ENCODE measurements at regions not wholly inside any gene's neighbourhood (a gene's known extent, or its start where the extent isn't known, plus 50 kb on each side); places are given as distances from the start of the nearest gene placed in this dataset.

DNA sequence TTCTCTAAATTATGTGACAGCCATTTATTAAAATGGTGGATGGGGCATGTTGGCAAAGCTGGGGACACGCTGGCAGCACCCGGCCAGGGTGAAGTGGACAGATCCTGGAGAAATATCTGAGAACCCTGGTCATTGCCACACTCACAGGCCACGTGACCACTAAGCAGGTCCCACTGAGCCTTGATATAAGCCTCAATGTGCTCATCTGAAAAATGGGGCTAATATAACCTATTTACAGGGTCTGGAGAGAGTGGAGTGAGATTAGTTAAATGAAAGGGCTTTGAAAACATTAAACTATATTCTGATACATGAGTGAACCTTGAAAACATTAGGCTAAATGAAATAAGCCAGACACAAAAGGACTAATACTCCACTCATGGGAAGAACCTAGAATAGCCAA, 108.9 kb downstream of the RBFOX3 start:
- DNase-seq (ENCODE audit: low read depth in 2 of 2), result no peak

DNA sequence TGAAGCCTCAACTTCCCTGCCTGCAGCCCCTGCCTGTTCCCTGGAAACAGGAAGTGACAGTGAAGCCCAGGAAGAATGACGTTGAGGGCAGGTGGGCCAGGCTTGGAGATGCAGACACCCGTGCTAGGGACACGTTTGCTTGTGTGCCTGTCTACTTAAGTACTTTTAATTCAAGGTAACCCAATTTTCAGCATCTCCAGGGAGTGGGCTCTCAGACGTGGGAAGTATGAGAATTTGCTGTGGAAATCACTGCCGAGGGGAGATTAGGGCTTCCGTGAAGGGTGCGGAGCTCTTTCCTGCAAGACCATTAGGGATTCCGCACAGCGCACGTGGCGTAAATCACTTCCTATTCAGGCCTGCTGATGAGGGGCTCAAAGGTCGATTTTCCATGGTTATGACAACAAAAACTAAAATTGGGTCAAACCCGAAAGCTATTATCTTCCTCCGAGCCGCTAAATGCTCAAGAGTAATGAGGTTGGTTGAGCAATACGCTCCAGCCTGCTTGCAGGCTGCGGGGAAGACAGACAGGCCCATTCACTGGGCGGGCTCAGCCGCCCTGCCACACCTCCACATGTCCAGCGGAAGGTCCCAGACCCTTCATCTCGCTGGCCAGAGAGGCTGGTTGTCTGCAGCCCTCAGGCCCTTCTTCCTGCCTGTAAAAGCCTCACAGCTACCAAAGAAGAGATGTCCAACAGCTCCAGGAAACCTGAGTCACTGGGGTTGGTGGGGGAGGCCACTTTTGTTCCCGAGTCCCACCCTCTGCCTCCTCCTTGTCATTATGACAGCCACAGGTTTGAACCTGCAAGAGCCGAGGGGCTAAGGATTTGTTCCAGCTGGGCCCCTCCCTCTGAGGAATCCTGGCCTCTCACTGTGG, 109.9 kb downstream of the RBFOX3 start:
- DNase-seq (ENCODE audit: low read depth in 2 of 2), result no peak

DNA sequence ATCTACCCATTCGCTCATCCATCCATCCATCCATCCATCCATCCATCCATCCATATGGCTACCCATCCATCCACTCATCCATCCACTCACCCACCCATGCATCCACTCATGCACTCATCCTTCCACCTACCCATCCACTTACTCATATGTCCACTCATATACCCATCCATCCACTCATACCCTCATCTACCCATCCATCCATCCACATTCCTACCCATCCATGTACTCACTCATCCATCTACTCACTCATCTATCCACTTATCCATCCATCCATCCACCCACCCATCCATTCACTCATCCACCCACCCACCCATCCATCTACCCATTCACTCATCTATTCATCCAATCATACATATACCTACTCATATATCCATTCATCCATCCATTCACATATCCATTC, 112.0 kb downstream of the RBFOX3 start:
- DNase-seq (ENCODE audit: low read depth in 2 of 2), result no peak

DNA sequence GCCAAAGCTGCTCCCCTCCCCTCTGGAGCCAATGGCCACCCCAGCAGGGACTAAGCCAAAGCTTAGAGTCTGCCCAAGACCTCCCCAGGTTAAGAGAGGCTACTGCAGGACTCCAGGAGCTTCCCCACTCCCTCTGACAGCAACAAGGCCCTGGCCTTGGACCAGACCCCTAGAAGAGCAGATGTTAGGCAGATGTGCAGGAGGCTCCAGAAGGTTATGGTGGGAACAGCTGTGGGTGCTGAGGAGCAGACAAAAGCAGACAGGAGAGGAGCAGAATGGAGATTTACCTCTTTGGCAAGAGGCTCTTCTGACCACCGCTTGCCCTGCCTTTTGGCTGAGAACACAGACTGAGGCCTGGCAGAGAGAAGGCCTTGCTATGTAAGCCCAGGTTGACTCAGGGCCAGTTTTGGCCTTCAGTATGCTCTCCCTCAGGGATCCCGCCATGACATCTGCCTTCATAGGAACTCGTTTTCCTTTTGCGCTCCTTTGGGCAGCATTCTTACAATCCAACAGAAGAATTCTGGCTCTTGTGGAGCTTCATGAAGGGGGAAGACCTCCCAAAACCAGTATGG, 113.0 kb downstream of the RBFOX3 start:
- DNase-seq (ENCODE audit: low read depth in 2 of 2), result no peak

DNA sequence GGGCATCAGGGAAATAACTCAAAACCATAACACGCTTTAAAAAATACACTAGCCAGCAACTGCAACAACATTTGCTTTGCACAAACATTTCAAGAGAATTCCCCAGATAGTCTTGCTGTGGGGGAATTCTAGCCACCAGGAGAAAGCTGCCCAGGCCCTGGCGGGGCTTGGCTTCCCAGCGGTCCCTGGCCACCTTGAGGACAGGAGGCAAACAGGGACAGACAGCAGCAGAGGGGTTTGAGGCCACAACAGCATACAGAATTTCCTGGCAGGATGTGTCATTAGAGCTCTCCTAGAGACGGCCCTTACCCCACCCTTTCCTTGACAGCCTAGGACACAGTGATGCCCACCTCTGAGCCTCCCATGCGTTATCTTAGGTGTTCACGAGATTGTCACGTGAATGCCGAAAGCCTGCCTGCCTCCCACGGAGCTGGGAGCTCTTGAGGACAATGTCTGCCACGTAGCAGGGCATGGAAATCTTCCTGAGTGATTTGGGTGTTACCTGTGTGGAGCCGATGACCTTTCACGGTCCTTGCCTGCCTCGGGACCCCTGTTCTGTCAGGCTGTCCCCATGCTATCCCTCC, 114.3 kb downstream of the RBFOX3 start:
- no peak for DNase-seq (ENCODE audit: low read depth in 2 of 2)

DNA sequence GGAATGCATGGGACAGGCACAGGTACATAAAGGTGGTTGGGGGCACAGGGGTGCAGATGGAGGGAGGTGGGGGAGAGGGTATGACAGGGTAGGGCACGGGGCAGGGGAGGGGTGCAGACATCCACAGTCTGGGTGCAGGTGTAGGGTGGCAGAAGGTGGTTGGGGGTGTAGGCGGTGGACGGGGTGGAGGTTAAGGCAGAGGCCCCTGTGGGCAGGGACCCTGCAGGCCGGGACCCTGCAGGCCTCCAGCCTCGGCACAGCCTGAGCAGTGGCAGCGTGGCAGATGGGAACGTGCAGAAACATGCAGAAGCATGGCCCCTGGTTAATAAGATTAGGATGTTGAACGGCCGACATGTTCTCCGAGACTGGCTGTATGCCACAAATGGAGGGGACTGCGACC, 115.2 kb downstream of the RBFOX3 start:
- DNase-seq (ENCODE audit: low read depth in 2 of 2), result no peak

DNA sequence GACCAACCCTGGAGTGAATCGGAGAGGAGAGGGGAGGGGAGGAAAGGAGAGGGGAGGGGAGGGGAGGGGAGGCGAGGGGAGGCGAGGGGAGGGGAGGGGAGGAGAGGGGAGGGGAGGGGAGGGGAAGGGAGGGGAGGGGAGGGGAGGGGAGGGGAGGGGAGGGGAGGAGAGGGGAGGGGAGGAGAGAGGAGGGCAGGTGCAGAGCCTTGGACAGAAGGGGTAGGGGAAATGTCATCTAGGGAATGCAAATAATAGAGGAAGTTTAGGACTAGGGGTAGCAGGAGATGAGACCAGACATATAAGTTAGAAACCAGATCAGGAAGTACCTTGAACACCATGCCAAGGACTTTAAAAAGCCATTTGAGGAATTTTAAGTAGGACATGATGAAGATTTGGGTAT, 119.8 kb downstream of the RBFOX3 start:
- DNase-seq (ENCODE audit: low read depth in 2 of 2), result no peak

DNA sequence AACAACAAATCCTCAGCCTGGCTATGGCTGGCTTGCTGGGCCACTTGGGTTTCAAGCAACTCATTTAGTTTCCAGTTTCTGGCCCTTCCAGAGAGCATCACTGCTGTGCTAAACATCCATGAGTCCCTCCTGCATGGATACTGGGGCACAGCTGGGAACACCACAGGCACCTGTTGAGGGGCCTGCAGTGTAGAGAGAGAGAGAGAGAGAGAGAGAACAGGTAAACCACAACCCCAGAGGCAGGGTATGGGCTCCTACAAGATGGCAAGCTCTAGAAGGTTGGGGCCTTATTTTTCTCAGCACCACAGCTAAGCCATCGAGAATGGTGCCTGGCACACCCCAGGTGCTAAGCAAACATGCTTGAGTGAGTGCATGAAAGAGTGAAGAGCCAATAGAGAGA, 120.3 kb downstream of the RBFOX3 start:
- no peak for DNase-seq (ENCODE audit: low read depth in 2 of 2)

DNA sequence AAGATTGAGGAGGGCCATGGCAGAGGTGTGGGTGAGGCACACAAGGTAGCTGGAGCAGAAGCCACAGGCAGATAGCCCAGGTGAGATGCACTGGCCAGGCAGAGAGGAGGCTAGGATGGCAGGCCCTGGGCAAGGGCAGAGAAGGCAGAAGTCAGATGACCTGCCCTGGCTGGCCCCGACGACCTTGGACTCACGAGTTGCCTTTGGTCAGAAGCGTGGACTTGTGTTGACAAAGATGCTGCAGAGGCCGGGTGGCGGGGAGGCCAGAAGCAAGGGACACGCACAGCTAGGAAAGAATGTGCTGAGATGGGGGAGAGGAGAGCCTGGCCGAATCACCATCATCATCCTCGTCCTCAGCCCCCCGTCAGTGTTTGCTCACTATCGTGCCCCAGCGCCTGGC, 123.7 kb downstream of the RBFOX3 start:
- no peak for DNase-seq (ENCODE audit: low read depth in 2 of 2)

DNA sequence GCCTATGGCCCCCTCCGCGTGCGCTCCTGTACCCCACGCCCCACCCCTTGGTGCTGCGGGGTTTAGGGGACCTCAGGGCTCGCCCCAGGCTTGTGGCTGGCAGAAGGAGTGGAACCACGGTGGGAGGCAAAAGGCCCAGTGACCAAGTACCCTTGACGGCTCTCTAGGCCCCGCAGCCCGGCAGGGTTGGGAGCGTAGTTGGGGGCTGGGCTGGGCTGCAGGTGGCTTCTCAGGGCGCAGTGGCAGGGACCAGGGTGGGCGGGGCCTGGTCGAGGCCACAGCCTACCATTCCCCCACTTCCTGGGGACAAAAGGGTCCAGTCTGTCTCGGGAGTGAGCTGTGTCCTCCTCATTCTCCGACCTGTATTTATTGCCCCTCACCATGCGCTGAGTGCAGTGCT, 124.9 kb downstream of the RBFOX3 start:
- DNase-seq (ENCODE audit: low read depth in 2 of 2), result no peak

DNA sequence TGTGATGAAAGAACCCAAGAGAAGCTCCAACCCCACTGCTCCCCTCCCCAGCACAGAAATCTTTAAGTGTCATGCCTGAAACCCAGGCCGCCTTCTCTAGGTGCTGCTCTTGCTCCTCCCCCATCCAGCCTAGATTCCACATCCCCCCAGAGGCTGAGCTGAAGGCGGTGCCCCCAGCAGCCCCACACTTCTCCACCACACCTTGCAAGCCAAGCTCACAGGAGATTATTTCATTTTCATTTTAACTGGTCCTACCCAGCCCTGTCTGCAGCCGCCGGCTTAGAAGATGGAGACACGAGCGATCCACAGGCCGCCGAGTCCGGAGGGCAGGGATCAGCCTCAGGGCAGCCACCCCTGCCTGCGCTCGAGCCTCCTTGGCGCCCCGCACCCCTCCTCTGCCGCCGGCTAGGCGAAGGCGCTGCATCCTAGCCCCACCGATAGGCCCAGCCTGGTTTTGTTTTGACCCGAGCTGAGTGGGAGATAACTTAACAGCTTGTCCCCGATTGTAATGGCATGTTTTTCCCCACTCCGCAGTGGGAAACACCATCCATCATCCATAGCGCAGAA, 125.3 kb downstream of the RBFOX3 start:
- DNase-seq (ENCODE audit: low read depth in 2 of 2), result no peak

DNA sequence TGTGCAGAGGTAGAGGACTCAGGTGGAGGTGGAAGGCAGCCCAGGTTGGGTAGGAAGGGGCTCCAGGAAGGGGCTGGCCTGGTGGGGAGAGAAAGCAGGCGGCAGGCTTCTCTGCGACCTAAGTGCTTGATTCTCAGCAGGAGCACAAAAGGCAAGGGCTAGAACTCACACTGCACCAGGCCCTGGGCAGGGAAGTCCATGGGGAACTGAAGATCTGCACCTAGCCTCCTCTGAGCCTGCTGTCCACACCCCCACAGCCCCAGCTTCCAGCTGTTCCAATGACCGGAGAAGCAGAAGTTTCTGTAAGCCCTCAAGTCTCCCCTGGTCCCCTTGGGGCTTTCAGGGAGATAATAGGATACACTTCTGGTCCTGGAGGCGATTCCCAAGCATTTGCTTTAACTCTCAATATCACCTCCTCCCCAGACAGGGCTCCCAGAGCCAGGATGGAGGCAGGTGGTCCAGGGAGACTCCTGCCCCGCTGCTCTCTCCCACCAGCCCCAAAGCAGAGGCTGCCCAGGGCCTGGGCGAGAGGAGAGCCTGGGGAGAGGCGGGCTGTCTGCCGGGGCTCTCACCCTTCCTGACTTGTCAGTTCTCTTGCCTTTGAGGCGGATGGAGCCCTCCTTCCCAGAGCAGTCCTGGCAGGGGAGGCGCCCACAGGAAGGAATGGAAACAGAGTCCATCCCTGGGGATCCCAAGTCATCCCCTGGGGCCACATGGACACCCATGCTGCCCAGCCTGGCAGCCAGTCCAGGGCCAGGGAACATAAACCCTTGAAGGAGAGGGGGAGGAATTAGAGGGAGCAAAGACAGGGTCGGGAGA, 126.0 kb downstream of the RBFOX3 start:
- no peak for DNase-seq (ENCODE audit: low read depth in 2 of 2)

DNA sequence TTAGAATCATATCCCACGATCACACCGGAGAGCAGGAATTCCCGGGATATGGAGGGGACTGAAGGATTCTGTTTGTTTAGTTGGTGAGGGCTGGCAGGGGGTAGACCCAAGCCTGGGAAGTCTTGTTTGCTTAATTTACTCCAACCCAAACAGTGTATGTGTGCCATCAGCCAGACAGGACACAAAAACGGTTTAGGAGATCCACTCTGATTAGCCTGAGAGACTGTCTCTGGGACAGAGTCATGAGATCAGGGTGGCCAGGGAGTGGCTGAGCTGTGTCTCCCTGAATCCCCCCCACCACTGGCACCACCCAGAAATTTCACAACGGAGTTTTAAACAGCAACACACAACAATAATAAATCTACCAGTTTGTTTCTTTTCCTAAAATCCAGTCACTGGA, 127.0 kb downstream of the RBFOX3 start:
- no peak for DNase-seq (ENCODE audit: low read depth in 2 of 2)

DNA sequence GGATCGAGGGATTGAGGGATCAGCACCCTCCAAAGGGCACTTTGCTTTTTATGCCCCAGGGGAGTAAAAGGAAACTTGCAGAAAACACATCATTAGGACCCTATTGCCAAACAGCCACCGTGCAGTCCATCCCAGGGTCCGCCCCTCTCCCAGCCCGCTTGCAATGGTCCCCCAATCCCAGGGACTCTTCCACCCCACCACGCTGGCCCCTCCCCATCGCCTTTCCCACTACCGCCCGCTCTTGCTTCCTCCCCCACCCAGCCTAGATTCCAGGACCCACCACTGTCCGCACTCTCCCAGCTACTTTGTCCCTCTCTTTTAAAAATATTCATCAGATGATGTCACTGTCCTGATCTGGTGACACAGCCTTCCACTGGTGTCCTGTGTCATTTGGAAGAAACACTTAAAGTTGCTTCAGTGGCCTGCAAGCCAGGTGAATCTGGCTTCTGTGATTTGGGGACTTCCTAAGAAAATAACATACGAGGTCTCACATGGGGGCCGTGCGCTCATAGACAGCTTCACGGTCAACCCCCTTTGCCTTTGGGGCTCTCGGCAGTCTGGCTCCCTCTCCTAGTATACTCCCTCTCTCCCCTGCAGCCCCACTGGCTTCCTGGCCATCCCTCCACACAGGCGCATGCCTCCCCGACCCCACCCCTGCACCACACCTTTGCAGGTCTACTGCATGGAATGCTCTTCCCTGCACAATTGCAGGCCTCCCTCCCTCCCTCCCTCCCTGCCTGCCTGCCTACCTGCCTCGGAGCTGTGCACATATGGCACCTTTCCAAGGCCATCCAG, 127.9 kb downstream of the RBFOX3 start:
- no peak for DNase-seq (ENCODE audit: low read depth in 2 of 2)

DNA sequence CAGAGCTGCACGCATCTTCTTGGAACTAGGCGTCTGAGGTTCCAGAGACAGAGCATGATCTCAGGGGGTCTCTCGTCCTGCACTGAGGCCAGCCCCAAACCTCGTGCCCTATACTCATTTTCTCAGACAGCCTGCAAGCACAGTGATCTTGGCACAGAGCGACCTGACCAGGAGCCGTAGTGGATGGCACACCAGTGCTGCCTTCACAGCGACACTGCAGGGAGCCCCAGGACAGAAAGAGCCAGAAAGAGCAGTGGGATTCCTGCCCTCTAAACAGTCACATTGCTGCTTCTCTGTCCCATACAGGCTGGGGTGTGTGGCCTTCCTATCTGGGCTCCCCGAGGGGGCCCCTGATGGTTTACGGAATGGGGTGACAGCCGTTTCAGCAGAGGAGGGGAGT, 131.0 kb downstream of the RBFOX3 start:
- DNase-seq (ENCODE audit: low read depth in 2 of 2), result no peak

DNA sequence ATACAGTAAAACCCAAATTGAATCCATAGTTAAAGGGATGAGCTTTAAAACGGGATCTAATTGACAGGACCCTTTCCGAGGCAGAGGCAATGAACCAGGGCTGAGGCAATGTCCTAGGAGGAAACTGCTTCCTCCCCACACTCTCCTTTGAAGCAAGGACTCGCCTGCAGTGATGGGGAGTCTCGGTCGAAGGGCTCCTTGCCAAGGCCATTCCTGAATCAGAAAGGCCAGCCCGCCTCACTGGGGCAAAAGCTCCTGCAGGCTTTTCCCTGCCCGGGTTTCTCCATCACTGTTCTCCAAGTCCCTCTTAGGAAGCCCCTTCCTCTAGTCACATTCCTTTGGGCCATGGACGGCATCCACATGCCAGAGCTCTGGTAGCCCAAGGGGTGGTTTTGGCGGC, 132.0 kb downstream of the RBFOX3 start:
- DNase-seq (ENCODE audit: low read depth in 2 of 2), result no peak

DNA sequence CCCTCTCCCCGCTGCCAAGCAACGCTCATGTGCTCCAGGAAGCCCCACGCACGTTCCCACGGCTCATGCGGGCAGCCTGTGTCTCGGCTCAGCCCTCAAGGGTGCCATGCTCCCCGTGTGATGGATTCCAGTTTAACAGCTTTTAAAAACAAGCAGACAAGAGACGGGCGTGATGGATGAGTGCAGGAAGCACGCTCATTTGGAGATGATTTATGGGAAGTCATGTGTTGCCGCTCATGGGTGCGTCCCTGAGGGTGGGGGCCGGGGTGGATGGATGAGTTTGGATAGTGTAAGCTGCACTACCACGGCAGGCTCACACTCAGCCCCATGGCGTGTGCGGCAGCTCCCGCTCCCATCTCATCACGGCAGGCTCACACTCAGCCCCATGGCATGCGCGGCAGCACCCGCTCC, 132.8 kb downstream of the RBFOX3 start:
- DNase-seq (ENCODE audit: low read depth in 2 of 2), result no peak

DNA sequence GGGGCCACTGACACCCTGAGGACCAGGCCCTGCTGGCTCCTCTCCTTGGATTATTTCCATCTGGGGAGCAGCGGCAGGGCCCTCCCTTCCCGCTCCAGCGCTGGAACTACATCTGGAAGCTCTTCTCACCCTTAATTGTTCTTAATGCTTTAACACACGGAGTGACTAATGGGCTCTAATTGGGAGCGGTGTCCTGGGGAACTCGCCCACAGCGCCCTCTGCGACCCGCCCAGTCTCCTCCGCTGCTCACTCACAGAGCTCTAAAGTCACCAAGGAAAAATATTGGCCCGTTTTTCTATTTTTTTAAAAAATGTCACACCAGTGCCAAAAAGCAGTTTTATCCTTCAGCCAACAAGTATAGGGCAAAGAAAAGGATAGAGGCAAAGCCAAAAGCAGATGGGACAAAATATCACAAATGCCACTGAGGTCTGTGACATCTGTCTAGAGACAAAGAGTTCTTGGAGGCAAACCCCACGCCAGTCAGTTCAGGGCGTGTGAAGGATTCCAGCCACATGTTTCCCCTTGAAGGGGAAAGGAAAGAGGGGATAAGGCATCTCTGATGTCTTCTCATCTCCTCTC, 134.7 kb downstream of the RBFOX3 start:
- DNase-seq (ENCODE audit: low read depth in 2 of 2), result no peak

DNA sequence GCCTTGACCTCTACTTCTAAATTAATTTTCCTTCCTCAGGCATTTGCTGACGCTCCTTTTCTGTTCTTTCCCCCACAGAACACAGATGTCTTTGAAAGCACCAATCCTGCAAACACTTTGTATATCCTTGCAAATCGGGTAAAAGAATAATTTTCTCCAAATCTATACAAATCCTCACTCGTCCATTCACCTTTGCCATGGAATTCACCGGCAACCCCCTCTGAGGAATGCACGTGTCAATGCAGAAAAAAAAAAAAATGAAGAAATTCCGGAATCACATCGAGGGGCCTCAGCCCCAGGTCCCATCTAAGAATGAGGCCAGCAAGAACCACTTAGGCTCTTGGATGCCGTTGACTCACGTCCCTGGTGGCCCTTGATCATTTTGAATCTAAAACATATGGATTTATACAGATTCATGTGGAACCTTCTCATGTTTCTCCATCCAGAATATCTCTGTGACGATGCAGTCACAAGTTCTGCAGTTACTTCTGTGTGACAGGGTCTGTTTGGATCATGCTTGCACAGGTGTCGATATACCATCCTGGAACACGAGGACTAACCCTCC, 136.9 kb downstream of the RBFOX3 start:
- no peak for DNase-seq (ENCODE audit: low read depth in 2 of 2)

DNA sequence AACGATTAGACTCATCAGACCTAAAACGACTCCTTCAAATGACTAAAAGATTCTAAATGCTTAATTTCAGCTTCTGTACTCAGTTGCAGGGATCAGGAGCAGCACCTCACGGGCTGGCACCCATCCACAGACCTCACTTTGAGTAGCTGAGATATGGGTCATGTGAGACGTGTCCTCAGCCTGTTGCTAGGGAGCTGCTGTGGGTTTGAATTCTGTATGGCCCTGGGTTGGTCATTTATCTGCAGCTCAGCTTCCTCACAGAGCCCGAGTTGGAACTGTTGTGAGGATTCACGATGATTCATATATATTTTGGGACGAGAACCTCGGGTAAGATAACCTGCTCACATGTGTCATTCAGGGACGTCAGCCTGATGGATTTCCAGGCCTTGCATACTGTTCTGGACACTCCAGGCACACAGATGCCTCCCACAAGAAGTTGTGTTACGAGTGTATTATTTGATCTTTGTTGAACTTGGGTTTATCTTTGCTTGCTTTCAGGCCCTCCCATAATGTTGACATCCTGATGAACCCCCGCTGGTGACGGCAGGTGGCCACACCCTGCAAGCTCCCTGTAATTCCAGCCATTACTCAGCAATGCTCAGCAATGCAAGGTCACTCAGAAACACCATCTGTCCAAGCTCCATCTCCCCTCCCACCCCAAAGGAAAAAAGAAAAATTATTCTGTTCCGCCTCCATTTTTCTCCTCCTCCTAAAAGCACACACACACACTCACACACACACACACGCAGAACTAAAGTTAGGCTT, 137.6 kb downstream of the RBFOX3 start:
- DNase-seq (ENCODE audit: low read depth in 2 of 2), result no peak
